CD8-positive, alpha-beta memory T cell (primary cell): ENCODE measurements at regions not wholly inside any gene's neighbourhood (a gene's known extent, or its start where the extent isn't known, plus 50 kb on each side); places are given as distances from the start of the nearest gene placed in this dataset.

ENCODE experiments used
- CTCF ChIA-PET: fragments of 350-600 bp; sonication (Branson Sonifier 250); formaldehyde crosslinking; loops from one replicate; lab custom pipeline; 2021; ENCODE audit warnings: antibody characterized with exemption; lab: Charles Lee
- POLR2A ChIA-PET: fragments of 350-600 bp; sonication (Branson Sonifier 250); formaldehyde crosslinking; loops from one replicate; lab custom pipeline; 2021; ENCODE audit warnings: antibody characterized with exemption; lab: Charles Lee
- DNase-seq, 5 donors: peaks; one replicate each; pipeline versions ENCODE4 v3.0.0 to v3.0.0-alpha.2; 2020 to 2022; ENCODE audit warnings: mixed read lengths in 1 of 5
- H3K27ac ChIP-seq: one replicate; pipeline ENCODE4 v1.7.0; 2013; ENCODE audit warnings: low read depth, mild to moderate bottlenecking, low read length, moderate library complexity
- H3K27me3 ChIP-seq: 2 replicates; pipeline ENCODE4 v1.7.0; 2013; ENCODE audit warnings: low read length, mild to moderate bottlenecking; ENCODE audit not compliant: insufficient read depth, poor library complexity, severe bottlenecking
- H3K36me3 ChIP-seq: 2 replicates; pipeline ENCODE4 v1.7.0; 2013; ENCODE audit warnings: mild to moderate bottlenecking, low read length, moderate library complexity; ENCODE audit not compliant: insufficient read depth
- H3K4me1 ChIP-seq: 2 replicates; pipeline ENCODE4 v1.7.0; 2013; ENCODE audit warnings: mild to moderate bottlenecking, low read length, moderate library complexity; ENCODE audit not compliant: insufficient read depth
- H3K4me3 ChIP-seq: 2 replicates; pipeline ENCODE4 v1.7.0; 2013; ENCODE audit warnings: mild to moderate bottlenecking, low read length
- H3K9me3 ChIP-seq: 2 replicates; pipeline ENCODE4 v1.7.0; 2013; ENCODE audit warnings: mild to moderate bottlenecking, low read length
- H3K27ac Mint-ChIP-seq, 8 donors: one replicate each; pipeline ENCODE4 v1.8.0; 2020 to 2021; ENCODE audit warnings: mixed read lengths in 8 of 8, mild to moderate bottlenecking in 6 of 8, inconsistent platforms in 3 of 8, moderate library complexity in 3 of 8
- H3K27me3 Mint-ChIP-seq, 2 donors: one replicate each; pipeline ENCODE4 v1.8.0; 2020 to 2021; ENCODE audit warnings: mixed read lengths in 2 of 2, mild to moderate bottlenecking in 1 of 2, moderate library complexity in 1 of 2
- H3K36me3 Mint-ChIP-seq, 3 donors: one replicate each; pipeline ENCODE4 v1.8.0; 2020 to 2021; ENCODE audit warnings: mixed read lengths in 3 of 3, inconsistent platforms in 1 of 3, mild to moderate bottlenecking in 1 of 3
- H3K4me1 Mint-ChIP-seq, 3 donors: one replicate each; pipeline ENCODE4 v1.8.0; 2020 to 2021; ENCODE audit warnings: mixed read lengths in 3 of 3, inconsistent platforms in 1 of 3, mild to moderate bottlenecking in 1 of 3
- H3K4me3 Mint-ChIP-seq, 7 donors: one replicate each; pipeline ENCODE4 v1.8.0; 2020 to 2021; ENCODE audit warnings: mixed read lengths in 7 of 7, mild to moderate bottlenecking in 6 of 7, moderate library complexity in 4 of 7, inconsistent platforms in 2 of 7
- H3K9me3 Mint-ChIP-seq, 5 donors: one replicate each; pipeline ENCODE4 v1.8.0; 2020 to 2022; ENCODE audit warnings: mixed read lengths in 5 of 5, mild to moderate bottlenecking in 3 of 5, moderate library complexity in 2 of 5, inconsistent platforms in 1 of 5

DNA sequence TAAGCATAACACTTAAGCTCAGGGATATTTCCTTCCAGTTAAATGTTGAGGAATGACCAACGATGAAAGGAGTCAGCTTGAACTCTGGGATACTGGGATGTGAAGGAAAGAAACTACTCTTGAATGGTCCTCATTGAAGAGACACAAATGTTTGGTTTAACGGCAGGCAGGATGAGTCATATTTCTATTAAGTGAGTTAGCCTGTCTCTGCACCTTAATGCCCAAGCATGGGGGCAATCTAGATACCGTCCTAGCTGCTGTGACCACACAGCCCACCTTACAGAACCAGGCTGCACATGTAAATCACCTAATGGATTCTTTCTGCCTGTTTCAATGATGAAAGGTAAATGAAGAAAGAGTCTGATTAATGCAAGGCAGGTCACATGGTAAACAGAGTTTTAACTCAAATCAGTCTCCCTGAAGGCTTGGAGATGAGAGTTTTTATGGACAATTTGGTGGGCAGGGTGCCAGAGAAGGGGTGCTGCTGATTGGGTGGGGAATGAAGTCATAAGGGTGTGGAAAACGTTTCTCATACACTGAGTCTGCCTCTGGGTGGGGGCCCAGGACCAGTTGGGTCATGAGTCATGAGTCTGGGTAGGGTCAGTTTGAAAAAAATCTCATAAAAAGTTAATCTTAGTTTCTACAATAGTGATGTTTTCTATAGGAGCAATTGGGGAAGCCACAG, 144.6 kb upstream of the MMADHC start:
- Mint-ChIP-seq H3K27me3 (no peaks in the 10 kb centered on the region), H3K27ac (no peak overlapping the region), H3K4me1 (no peaks in the 10 kb centered on the region), H3K4me3 (no peak overlapping the region), H3K9me3 (peaks cover 0 to 3% (median 0%) of the 10 kb centered on the region in 5 donors), H3K36me3 (no peaks in the 10 kb centered on the region)
- H3K36me3 ChIP-seq = no peaks in the 10 kb centered on the region
- H3K4me3 ChIP-seq = no peak overlapping the region
- no peak overlapping the region for H3K27ac ChIP-seq
- ChIA-PET CTCF (no interaction called here), POLR2A (no interaction called here)
- DNase-seq = no peak
- H3K9me3 ChIP-seq = no peaks in the 10 kb centered on the region
- H3K27me3 ChIP-seq = no peaks in the 10 kb centered on the region
- no peaks in the 10 kb centered on the region for H3K4me1 ChIP-seq

DNA sequence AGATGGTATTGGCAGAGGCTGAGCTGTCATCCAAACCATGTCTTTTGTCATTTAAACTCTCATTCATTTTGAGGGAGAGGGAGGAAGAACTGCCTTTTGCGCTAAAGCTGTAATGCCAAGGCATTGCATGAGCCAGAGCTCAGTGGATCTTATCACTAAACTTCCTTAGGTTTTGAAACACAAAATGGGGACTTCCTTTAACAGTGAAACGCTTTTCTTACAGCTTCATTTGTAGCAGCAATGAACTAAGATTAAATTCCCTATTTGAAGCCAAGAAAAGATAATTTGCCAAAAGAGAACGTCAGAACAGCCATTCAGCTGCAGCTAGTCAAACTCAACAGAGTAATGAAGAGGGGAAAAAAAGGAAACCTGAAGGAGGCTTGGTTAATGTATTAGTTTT, 143.5 kb upstream of the MMADHC start:
- H3K36me3 Mint-ChIP-seq = no peaks in the 10 kb centered on the region
- POLR2A ChIA-PET = no interaction called here
- Histone ChIP-seq H3K9me3 (no peaks in the 10 kb centered on the region), H3K27ac (no peak overlapping the region), H3K27me3 (no peaks in the 10 kb centered on the region), H3K4me3 (no peak overlapping the region), H3K4me1 (no peaks in the 10 kb centered on the region), H3K36me3 (no peaks in the 10 kb centered on the region)
- H3K27ac Mint-ChIP-seq = no peak overlapping the region
- H3K4me1 Mint-ChIP-seq = no peaks in the 10 kb centered on the region
- no peak overlapping the region for H3K4me3 Mint-ChIP-seq
- no peaks in the 10 kb centered on the region for H3K27me3 Mint-ChIP-seq
- no peaks in the 10 kb centered on the region for H3K9me3 Mint-ChIP-seq
- CTCF ChIA-PET = no interaction called here
- no peak for DNase-seq

DNA sequence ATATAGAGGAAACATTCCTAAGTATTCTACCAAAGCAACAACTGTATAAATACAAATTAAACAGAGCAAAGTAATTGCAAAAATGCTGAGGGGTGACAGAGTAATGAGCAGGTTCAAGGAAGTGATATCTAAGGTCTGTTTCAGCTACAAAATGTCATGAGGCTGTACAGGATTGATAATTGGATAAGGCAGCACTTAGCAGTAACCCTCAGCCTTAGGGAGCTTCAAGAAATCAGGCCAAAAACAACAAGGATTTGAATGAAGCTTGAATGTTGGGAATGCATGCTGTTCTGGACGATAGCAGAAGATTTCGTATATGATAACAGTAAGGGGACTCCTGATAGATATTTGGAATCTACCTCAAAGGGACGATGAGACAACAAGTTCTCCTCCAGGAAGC, 142.0 kb upstream of the MMADHC start:
- Histone ChIP-seq H3K4me3 (no peak overlapping the region), H3K27me3 (no peaks in the 10 kb centered on the region), H3K9me3 (no peaks in the 10 kb centered on the region), H3K36me3 (no peaks in the 10 kb centered on the region), H3K27ac (no peak overlapping the region), H3K4me1 (no peaks in the 10 kb centered on the region)
- DNase-seq = no peak
- no peaks in the 10 kb centered on the region for H3K36me3 Mint-ChIP-seq
- CTCF ChIA-PET = no interaction called here
- POLR2A ChIA-PET = no interaction called here
- no peaks in the 10 kb centered on the region for H3K4me1 Mint-ChIP-seq
- H3K27ac Mint-ChIP-seq = no peak overlapping the region
- no peaks in the 10 kb centered on the region for H3K27me3 Mint-ChIP-seq
- H3K9me3 Mint-ChIP-seq = no peaks in the 10 kb centered on the region
- no peak overlapping the region for H3K4me3 Mint-ChIP-seq

DNA sequence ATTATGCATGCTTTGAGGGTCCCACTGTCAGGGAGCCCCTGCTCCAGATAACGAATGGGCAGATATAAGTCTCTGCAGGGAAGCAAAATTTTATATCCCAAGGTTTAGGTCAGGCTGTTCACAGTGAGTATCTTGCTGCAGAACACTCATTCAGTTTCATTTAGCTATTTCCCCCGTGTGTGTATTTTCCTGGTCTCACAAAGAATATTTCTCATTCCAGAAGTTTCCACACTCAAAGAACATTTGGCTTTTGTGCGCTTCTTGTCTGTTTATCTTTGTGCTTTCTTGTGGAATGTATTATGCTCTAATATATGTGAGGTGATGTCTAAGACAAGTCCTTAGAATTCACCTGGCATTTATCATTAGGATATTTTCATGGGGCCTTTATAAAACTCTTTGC, 140.4 kb upstream of the MMADHC start:
- Histone ChIP-seq H3K27me3 (no peaks in the 10 kb centered on the region), H3K4me1 (no peaks in the 10 kb centered on the region), H3K36me3 (no peaks in the 10 kb centered on the region), H3K9me3 (no peaks in the 10 kb centered on the region), H3K4me3 (no peak overlapping the region), H3K27ac (no peak overlapping the region)
- Mint-ChIP-seq H3K36me3 (no peaks in the 10 kb centered on the region), H3K27me3 (no peaks in the 10 kb centered on the region), H3K9me3 (peaks cover 0 to 2% (median 0%) of the 10 kb centered on the region in 5 donors), H3K4me3 (no peak overlapping the region), H3K27ac (no peak overlapping the region), H3K4me1 (no peaks in the 10 kb centered on the region)
- CTCF ChIA-PET = no interaction called here
- POLR2A ChIA-PET = no interaction called here
- no peak for DNase-seq

DNA sequence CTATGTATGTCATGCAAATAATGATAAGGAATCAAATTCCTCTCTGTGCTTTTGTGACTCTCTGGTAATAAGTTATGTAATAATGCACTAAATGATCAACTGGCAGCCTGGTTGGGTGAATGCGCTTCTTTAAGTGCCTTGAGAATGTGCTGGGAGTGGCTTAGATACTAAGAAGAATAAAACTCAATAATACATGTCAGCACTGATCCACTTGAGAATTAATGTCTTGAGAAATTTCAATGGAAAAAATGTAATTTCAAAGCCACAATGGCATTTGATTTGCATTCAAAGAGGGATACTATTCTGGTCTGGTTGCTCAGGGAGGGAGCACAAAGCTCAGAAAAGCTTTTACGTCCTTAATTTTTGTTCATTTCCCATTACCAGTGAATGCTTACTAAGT, 137.7 kb upstream of the MMADHC start:
- no peak overlapping the region for H3K27ac ChIP-seq
- Mint-ChIP-seq H3K36me3 (no peaks in the 10 kb centered on the region), H3K27me3 (no peaks in the 10 kb centered on the region), H3K9me3 (peaks cover 0 to 2% (median 0%) of the 10 kb centered on the region in 5 donors), H3K4me3 (no peak overlapping the region), H3K27ac (no peak overlapping the region), H3K4me1 (no peaks in the 10 kb centered on the region)
- CTCF ChIA-PET = no interaction called here
- no peak overlapping the region for H3K4me3 ChIP-seq
- H3K9me3 ChIP-seq = no peaks in the 10 kb centered on the region
- H3K27me3 ChIP-seq = no peaks in the 10 kb centered on the region
- H3K4me1 ChIP-seq = no peaks in the 10 kb centered on the region
- no peaks in the 10 kb centered on the region for H3K36me3 ChIP-seq
- POLR2A ChIA-PET = no interaction called here
- no peak for DNase-seq

DNA sequence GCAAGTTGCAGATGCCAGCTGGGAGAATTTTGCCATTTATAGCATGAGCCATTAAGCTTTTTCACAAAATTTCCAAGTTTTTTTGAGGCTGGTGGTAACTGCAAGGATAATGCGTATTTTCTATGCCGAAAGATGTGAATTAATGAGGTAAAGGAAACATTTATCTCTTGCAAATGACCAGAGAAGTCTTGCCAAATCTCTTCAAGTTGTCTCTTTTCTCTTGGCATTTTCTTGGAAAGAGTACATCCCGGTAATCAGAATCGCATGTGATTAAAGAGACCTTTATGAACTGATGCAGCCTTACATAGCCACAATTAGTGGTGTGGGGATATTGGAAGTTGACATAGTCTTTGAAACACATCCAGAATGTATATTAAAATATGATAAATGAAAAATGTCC, 136.5 kb upstream of the MMADHC start:
- CTCF ChIA-PET = no interaction called here
- Histone ChIP-seq H3K4me1 (no peaks in the 10 kb centered on the region), H3K4me3 (no peak overlapping the region), H3K27ac (no peak overlapping the region), H3K36me3 (no peaks in the 10 kb centered on the region), H3K27me3 (no peaks in the 10 kb centered on the region), H3K9me3 (no peaks in the 10 kb centered on the region)
- H3K27ac Mint-ChIP-seq = no peak overlapping the region
- H3K36me3 Mint-ChIP-seq = no peaks in the 10 kb centered on the region
- no peak for DNase-seq
- POLR2A ChIA-PET = no interaction called here
- no peak overlapping the region for H3K4me3 Mint-ChIP-seq
- H3K4me1 Mint-ChIP-seq = no peaks in the 10 kb centered on the region
- peaks cover 0 to 2% (median 0%) of the 10 kb centered on the region in 5 donors for H3K9me3 Mint-ChIP-seq
- H3K27me3 Mint-ChIP-seq = no peaks in the 10 kb centered on the region

DNA sequence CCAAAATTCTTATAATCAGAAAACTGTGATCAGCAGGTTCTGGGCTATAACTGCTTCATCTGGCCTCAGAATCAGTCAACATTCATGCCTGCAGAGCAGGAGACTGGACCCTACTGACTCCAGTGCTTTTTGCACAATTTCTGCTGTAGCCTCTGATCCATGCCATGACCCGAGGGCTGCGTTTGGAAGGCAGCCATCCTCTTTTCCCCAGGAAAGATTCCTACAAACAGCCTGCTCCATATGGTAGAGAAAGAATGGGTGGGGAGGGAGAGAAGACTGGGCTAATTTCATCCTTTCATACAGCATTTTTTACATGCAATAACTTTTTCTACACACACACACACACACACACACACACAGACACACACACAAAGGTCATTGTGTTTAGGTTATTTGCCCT, 133.0 kb upstream of the MMADHC start:
- H3K27ac Mint-ChIP-seq = no peak overlapping the region
- no peaks in the 10 kb centered on the region for H3K27me3 ChIP-seq
- no peak for DNase-seq
- H3K9me3 Mint-ChIP-seq = peaks cover 0 to 4% (median 0%) of the 10 kb centered on the region in 5 donors
- no peak overlapping the region for H3K4me3 Mint-ChIP-seq
- no peaks in the 10 kb centered on the region for H3K36me3 ChIP-seq
- H3K4me3 ChIP-seq = no peak overlapping the region
- CTCF ChIA-PET = no interaction called here
- peaks cover 0 to 5% of the 10 kb centered on the region in 2 donors for H3K27me3 Mint-ChIP-seq
- H3K4me1 Mint-ChIP-seq = no peaks in the 10 kb centered on the region
- no peak overlapping the region for H3K27ac ChIP-seq
- POLR2A ChIA-PET = no interaction called here
- no peaks in the 10 kb centered on the region for H3K9me3 ChIP-seq
- H3K4me1 ChIP-seq = no peaks in the 10 kb centered on the region
- H3K36me3 Mint-ChIP-seq = no peaks in the 10 kb centered on the region

DNA sequence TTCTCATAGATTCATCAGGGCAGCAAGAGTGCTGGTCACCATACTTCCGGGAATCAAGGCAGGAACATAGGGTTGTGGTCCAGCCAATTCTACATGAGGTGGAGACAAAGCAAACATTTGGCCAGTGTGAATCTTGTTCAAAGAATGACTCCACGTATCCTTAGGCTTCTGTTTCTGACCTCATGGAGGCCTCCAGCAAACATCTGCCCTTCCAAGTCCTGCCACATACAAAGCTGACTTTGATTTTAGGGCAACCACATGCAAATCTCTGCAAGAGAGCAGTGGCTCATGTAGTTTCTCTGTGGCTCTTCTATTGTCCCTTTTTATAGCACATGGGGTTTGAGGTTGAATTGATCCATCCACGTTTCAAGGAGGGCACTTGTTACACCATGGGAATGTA, 132.1 kb upstream of the MMADHC start:
- Histone ChIP-seq H3K27ac (no peak overlapping the region), H3K4me1 (no peaks in the 10 kb centered on the region), H3K4me3 (no peak overlapping the region), H3K36me3 (no peaks in the 10 kb centered on the region), H3K27me3 (no peaks in the 10 kb centered on the region), H3K9me3 (no peaks in the 10 kb centered on the region)
- Mint-ChIP-seq H3K36me3 (no peaks in the 10 kb centered on the region), H3K27me3 (peaks cover 0 to 5% of the 10 kb centered on the region in 2 donors), H3K27ac (no peak overlapping the region), H3K4me3 (no peak overlapping the region), H3K4me1 (no peaks in the 10 kb centered on the region), H3K9me3 (peaks cover 0 to 4% (median 0%) of the 10 kb centered on the region in 5 donors)
- POLR2A ChIA-PET = no interaction called here
- CTCF ChIA-PET = no interaction called here
- no peak for DNase-seq
